CD1c-positive myeloid dendritic cell (primary cell): ENCODE measurements at regions not wholly inside any gene's neighbourhood (a gene's known extent, or its start where the extent isn't known, plus 50 kb on each side); places are given as distances from the start of the nearest gene placed in this dataset.
A peak's percentile ranks its signal among the peaks of the same experiment; 100 is the strongest.

ENCODE experiments used
- DNase-seq: peaks from one replicate; pipeline ENCODE4 v3.0.0-alpha.2; 2016; ENCODE audit errors: extremely low spot score

GRCh38 chr2:7468955-7469354, 551.7 kb downstream of the RNF144A start:
- DNase-seq, result no peak

- DNase-seq, result no peak
Observed at GRCh38 chr2:7471185-7471584, 554.0 kb downstream of the RNF144A start.

GRCh38 chr2:7472465-7472864, 555.3 kb downstream of the RNF144A start:
- DNase-seq, result no peak

- DNase-seq, result no peak
Observed at GRCh38 chr2:7473135-7473771, 556.0 kb downstream of the RNF144A start.

GRCh38 chr2:7476371-7476770, 559.2 kb downstream of the RNF144A start:
- no peak for DNase-seq

GRCh38 chr2:7479603-7480002, 562.4 kb downstream of the RNF144A start:
- DNase-seq, result no peak

- no peak for DNase-seq
Observed at GRCh38 chr2:7480431-7480830, 563.2 kb downstream of the RNF144A start.

- no peak for DNase-seq
Observed at GRCh38 chr2:7490672-7491071, 573.5 kb downstream of the RNF144A start.

- DNase-seq, result no peak
Observed at GRCh38 chr2:7492719-7493118, 575.5 kb downstream of the RNF144A start.

- no peak for DNase-seq
Observed at GRCh38 chr2:7497178-7497577, 580.0 kb downstream of the RNF144A start.

- no peak for DNase-seq
Observed at GRCh38 chr2:7499018-7499417, 581.8 kb downstream of the RNF144A start.

GRCh38 chr2:7502336-7502735, 585.1 kb downstream of the RNF144A start:
- peak; percentile 7 for DNase-seq

GRCh38 chr2:7508296-7508943, 591.2 kb downstream of the RNF144A start:
- no peak for DNase-seq

- no peak for DNase-seq
Observed at GRCh38 chr2:7510353-7510752, 593.1 kb downstream of the RNF144A start.

GRCh38 chr2:7513834-7514233, 596.6 kb downstream of the RNF144A start:
- no peak for DNase-seq

GRCh38 chr2:7515327-7515726, 598.1 kb downstream of the RNF144A start:
- DNase-seq, result no peak

- DNase-seq, result no peak
Observed at GRCh38 chr2:7516484-7517063, 599.4 kb downstream of the RNF144A start.

GRCh38 chr2:7517088-7517487, 599.9 kb downstream of the RNF144A start:
- no peak for DNase-seq

GRCh38 chr2:7517851-7518250, 600.6 kb downstream of the RNF144A start:
- no peak for DNase-seq

GRCh38 chr2:7523481-7524120, 606.4 kb downstream of the RNF144A start:
- DNase-seq, result peak; percentile 13

GRCh38 chr2:7524195-7524594, 607.0 kb downstream of the RNF144A start:
- no peak for DNase-seq

GRCh38 chr2:7525746-7526145, 608.5 kb downstream of the RNF144A start:
- DNase-seq, result no peak

- DNase-seq, result no peak
Observed at GRCh38 chr2:7527165-7527722, 610.0 kb downstream of the RNF144A start.
